HG02623 (cell line): ENCODE measurements at regions not wholly inside any gene's neighbourhood (a gene's known extent, or its start where the extent isn't known, plus 50 kb on each side); places are given as distances from the start of the nearest gene placed in this dataset.

Experiments used
- ATAC-seq: cut with Tn5 transposase; IDR thresholded peaks from one replicate; pipeline ENCODE4 v1.9.1; 2021; ENCODE audit warnings: moderate library complexity; ENCODE audit not compliant: unreplicated experiment

DNA sequence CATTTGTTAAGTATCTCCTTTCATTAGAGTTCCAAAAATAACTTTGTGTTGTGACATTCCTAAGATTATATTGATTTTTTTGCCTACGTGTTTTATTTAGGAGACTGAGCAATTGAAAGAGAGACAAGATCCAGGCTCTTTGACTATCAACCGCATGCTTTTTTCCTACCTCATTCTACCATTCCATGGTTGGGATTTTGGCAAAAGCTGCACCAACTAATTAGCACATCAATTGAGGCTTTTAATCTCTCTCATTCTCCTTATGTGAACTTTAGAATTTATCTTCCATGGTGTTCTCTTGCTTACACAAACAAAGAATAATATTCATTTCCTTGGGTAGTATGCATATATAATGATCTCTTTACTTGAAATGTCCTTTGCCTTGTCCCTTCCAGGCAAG is 338.7 kb upstream of the SMC2 start:
- ATAC-seq, result no peak

DNA sequence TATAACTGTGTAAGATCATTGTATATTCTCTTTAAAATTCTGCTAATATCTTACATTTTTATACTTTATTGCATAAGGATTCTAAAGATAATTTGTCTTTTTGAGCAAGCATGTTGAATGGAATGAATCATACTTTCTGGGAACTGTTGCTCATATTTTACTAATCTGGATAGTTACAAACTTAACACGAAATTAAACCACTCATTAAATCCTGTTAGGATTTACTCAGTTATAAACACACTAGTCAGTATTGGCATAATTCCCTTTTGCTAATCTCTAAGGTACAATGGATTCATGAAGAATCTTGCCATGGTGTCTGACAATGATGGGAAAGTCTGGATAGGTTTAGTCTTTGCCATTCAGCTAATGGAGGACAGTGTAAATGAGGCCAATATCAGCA is 338.1 kb upstream of the SMC2 start:
- no peak for ATAC-seq

DNA sequence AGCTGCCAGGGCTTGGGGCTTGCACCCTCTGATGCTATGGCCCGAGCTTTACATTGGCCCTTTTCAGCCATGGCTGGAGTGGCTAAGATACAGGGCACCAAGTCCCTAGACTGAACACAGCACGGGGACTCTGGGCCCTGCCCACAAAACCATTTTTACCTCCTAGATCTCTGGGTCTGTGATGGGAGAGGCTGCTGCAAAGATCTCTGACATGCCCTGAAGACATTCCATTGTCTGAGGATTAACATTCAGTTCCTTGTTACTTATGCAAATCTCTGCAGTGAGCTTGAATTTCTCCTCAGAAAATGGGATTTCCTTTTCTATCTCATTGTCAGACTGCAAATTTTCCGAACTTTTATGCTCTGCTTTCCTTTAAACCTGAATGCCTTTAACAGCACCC is 337.0 kb upstream of the SMC2 start:
- ATAC-seq, result no peak

DNA sequence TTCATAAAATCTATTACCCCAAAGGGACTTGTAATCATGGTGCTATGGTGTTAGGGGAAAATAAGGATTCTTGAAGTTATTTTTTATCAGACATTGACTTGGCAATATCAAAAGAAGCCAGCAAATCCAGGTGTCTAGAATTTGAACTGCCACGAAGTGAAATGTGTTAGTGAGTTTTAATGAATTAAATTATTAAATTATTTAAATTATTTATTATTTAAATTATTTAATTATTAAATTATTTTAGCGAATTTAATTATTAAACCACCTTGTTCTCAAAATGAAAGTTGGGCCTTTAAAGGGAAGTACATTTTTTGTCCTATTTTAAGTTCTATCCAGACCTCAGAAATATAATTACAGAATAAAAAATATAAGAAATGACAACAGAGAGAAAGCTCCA is 332.6 kb upstream of the SMC2 start:
- ATAC-seq, result no peak

DNA sequence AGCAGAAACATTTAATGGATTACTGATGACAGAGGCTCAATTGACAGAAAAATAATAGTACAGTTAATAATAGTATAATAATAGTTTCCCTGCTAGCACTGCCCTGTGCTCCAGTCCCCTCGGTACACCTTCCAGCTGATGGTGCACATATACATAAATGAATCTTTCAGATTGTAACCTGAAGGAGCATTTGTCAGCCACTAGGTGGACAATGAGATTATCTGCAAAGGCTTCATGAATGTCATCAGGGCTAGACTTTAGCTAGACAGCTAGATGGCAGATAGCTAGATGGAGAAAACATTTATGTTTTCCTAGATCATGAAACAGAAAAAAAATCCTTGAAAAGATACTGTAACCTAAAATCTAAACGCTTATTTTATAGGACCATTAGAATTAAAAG is 304.4 kb upstream of the SMC2 start:
- peak; percentile 96 for ATAC-seq

DNA sequence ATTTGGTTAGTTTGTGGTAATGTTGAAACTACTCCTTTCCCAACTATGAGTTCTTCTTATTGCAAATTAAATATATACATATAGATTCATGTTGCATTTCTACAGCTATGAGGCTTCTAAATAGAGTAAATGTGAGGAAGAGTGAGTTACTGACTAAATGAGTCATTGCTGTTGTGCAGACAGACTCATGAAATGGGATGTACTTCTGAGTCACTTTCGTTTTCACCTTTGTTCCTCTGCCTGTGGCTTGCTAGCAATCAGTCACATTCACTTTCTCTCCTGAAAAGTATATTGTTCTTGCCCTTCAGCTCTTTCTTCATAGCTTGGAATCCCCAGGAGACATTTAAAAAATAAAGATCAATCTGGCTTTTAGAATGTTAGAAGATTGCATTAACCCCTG is 295.5 kb upstream of the SMC2 start:
- peak; percentile 100 for ATAC-seq

DNA sequence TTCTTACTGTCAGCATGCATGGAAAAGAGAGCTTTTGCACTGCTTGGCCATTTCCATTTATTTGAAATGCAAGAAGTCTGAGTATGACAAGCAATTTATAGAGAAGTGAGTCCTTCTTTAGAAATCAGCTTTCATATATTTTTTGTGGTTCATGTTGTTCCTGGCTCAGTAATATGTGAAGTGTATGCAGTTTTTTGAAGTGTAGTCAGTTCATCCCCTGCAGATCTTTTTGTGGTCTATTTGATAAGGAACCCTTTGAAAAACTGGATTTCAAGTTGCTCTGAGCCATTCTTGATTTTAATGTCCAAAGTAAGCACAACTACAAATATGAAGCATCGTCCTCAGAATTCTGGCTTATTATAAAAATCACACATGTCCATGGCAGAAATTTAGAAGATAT is 294.1 kb upstream of the SMC2 start:
- ATAC-seq, result no peak

DNA sequence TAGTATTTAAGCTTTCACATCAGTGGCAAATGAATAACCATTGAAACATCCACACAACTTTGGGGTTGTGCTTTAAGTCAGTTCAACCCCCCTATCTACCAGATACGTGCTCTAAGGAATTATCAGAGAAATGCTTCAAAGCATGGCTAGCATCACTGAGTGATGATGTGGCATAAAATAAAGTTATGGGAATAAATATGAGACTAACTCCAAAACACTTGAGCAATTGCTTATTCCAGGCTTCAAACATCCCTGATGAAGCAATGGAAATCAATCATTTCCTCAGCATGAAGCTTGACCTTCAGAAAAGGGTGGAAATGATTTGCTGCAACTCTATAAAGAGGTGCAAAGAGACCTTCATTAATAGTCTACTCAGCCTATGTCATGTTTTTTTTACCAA is 292.0 kb upstream of the SMC2 start:
- ATAC-seq, result no peak

DNA sequence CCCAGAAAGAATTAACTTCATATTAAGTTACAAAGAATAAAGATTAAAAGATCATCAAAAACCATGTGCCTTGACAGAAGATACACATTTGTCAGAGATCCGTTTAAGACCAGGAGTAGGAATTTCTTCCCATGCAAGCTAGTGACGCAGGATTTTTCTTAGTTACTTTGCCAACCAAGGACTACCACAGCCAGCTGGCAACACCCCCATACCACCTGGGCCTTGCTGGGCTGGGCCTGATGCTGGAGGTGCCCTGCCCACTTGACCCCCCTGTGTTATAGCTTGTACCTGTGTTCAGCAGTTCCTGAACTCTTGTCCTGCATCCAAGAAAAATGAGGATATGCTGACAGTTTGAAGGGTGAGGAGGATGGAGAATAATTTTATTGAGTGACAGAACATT is 290.9 kb upstream of the SMC2 start:
- no peak for ATAC-seq

DNA sequence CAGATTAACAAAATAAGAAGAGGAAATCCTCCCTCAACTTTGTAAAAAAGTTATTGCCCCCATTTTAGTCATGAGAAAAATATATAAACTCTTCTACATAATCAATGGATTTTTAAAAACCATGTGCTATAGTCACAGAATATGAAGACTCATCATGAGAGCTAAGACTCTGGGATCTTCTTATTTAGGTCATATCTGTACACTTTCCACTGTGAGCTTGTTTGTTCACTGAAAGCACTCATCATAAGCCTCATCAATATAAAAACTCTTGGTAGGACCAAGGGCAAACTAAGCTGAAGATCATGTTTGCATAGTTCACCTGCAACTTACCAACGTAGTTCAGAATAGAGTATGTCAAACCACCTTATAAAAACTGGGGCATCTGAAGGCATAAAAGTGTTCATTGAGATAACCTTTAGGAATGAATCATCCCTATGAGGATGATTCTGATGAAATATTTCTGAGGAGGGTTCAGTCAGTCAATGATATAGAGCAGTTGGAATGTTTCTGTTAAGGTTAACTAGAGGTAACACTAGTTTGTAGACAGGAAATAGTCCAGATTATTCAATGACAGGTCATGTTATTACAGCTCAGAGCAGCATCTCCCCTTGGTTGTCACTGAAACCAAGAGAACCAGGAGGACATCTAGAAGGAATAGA is 289.9 kb upstream of the SMC2 start:
- ATAC-seq, result no peak

DNA sequence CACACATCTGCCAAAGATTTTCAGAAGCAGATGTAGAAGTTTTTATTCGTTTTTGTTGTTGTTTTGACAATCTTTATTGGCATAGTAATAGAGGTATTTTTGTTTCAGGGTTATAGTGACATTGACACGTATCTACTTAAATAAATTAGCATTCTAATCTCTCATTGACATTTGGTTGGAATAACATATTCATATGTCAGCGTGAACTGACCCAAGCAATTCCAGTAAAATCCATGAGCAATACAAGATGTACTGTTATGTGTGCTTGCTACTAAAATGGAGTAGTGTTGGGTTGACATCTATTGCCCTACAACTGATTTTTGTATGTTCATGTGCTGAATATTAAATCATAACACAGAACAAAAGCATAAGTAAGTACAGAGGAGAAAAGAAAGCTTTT is 284.4 kb upstream of the SMC2 start:
- ATAC-seq, result no peak

DNA sequence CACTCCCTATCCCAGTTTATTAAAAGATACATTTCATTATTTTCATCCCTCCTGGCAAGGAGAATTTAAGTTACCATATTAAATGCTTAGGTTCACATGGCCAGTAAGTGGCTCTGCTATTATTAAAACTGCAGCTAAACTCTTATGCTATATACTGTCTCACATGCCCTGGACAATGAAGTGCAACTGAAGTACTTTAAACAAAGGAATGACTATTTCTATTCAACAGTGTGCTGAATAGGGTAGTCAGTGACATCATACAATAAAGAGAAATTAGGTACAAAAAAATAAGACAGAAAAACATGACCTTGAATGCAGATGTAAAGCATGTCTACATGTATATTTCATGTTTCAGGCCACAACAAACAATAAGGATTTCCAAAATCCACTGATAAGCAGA is 282.6 kb upstream of the SMC2 start:
- no peak for ATAC-seq

DNA sequence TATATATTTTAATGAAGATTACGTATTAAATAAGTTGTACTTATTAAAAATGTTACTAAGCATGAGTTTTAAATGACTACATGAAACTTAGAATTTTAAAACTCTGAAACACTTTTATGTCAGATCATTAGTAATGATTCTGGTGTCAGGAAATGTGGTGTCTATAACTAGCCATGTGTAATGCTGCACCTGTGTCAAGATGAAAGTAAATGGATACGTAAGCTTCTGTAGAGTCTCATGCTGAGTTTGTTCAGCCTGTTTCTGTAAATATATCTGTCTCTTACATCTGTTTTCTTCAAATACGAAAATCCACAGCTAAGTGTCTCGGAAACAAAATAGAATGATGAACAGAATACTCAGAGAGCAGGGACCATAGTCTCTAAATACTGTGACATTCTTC is 278.0 kb upstream of the SMC2 start:
- ATAC-seq, result no peak

DNA sequence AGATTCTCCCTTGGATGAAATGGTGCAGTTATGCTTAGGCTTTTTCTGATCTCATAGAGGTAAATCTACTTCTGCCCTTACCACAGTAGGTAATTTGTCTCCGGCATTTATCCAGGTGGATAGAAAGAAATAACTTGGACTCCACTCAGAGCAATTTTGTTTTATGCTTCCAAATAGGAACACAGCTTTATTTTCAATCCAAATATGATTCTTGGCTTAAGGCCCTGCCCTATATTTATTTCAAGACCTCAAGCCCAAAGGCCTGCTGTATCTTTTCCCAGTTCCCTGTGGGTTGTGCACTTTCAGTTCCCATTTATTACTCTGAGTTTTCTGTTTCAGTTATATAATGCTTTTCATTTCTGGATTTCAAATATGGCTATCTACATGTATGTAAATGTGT is 274.2 kb upstream of the SMC2 start:
- no peak for ATAC-seq

DNA sequence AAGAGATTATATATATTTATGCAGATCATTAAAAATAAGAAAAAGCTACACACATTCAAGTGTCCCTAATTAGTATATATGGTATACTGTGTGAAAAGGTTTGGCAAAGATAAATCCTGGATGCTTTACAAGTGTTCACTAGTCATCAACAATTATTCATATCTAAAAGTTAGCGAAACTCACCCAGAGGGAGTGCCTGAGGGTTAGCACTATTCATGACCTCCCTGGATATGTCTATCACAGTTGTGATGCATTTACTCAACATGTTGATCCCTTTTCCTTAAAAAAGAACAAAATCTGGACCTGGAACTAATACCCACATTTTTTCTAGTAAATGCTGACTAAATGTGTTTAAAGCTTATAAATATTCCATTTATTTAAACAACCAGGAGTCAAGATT is 273.0 kb upstream of the SMC2 start:
- ATAC-seq, result no peak

DNA sequence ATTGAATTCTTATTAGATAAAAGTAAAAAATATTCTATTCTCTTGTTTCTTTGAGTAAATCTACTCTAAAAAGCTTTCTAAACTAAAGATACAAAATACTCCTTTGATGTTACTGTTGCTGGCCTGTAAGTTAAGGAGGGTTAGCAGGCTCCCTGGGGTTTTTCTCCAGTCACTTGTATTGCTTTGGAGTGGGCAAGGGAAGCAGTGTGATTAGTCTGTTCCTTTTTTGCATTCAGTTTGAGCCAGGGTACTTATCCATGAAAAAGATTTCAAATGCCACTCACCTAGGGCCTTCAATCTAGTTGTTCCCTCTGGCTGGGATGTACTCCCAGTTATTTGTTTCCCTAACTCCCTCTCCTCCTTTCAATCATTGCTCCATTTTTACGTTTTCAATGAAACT is 256.2 kb upstream of the SMC2 start:
- no peak for ATAC-seq

DNA sequence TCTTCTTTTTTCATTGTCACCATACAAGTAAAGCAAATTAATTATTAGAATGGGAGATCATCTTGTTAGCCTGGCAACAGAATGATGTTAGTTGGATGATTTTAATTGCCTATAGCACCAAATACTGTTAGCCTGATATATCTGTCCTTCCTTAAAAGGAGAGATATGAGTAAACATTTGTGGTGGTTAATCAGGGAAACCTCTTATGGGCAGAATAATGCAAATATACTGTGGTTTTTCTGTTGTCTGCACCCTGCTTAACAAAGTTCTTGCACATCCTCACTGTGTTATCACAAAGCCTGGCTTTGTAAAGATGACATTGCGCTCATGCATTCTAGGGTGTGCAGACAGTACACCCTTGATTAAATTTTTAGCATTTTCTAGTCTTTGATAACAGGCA is 254.9 kb upstream of the SMC2 start:
- ATAC-seq, result no peak

DNA sequence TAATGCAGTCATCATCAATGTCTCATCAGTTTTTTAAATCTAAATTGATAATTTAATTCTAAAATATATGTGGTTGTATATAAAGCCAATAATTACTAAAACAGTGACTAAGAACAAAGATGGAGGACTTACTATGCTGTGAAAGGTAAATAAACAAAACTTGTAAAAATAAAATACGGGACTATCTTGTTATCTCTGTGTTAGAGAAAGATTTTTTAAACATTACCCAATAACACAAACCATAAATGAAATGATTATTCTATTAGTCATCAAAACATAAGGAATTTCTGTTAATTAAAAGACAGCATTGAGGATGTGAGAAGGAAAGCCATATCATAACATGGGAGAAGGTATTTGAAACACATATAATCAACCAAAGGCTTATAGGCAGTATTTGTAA is 226.2 kb upstream of the SMC2 start:
- ATAC-seq, result no peak

DNA sequence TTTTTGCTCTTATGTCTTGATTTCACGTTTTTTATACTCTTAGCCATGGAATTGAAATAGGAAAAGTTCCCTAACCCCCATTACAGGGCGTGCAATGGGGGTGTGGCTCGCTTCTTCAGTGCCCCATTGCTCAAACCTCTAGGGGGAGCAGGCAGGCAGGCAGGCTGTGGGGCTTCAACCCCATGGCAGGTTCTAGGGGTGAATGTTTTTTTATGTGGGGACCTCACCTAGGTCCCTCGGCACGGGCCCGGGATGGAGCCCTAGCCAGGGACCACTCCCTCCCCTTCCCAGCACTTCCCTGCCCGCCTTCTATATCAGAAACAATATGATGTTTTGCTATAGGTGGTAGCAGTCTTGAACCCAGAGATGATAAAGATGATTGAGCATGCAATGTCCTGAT is 221.3 kb upstream of the SMC2 start:
- ATAC-seq, result no peak

DNA sequence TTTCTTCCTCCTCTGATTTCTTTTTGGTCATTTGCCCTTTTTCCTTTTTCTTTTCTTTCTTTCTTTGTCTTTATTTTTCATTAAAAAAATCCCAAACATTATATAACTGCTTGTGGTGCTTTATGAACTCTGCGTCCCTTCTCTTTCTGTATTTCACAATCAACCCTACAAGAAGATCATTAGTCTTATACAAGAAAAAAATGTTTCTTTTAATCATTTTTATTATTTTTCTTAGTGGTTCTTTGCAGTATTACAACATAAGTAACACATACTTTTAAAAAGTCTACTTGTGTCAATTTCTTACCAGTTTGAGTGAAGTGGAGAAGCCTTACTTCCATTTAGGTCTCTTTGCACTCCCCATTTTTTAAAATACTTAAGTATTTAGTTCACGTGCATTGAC is 212.7 kb upstream of the SMC2 start:
- ATAC-seq, result no peak

DNA sequence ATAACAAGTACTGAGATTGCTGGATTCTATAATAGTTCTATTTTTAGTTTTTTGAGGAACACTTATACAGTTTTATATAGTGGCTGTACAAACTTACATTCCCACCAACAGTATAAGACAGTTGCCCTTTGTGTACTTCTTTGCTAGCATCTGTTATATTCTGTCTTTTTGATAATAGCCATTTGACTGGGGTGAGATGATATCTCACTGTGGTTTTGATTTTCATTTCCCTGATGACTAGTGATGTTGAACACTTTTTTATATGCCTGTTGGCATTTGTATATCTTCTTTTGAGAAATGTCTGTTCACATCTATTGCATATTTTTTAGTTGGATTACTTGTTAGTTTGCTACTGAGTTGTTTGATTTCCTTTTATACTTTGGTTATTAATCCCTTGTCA is 204.1 kb upstream of the SMC2 start:
- ATAC-seq, result no peak

DNA sequence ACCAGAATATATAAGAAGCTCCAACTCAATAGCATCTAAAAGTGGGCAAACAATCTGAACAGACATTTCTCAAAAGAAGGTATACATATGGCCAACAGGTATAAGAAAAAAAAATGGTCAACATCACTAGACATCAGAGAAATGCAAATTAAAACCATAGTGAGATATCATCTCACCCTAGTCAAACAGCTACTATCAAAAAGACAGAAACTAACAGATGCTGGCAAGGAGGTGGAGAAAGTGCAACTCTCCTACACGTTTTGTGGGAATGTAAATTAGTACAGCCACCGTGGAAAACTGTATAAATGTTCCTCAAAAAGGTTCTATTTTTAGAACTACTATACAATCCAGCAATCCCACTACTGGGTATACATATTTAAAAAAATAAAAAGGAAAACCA is 199.9 kb upstream of the SMC2 start:
- no peak for ATAC-seq

DNA sequence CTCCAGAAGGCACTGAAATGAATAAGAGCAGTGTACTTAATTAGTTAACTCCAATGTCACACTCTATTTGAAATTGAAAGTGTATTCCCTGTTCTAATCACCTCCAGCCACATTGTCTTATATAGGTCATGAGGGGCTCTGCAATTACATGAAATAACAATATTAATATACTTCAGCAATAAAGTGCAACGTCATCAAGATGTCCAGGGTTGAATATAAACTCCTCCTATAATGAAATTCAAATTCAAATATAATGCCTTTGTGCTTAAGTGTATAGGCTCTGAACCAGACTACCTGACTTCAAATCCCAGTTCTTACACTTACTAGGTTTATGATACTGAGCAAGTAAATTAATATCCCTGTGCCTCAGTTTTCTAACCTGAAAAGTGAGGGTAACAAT is 195.6 kb upstream of the SMC2 start:
- ATAC-seq, result no peak

DNA sequence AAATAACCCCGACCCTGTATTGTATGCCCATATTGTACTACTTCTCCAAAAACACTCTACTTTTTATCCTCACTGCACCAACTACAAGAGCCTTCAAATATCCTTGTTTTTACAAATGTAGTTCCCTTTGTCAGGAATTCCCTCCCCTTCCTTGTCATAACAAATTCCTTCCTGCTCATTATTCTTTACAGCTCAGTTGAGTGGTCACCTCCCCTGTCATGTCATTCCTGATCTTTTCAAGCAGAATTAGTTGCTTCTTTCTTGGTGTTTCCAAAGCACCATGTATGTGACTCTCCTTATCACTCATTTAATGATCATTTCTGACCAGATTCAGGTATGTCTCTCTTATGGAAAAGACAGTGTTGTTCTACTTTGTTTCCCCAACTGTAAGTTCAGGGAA is 194.2 kb upstream of the SMC2 start:
- no peak for ATAC-seq
